ENCODE measurements at regions not wholly inside any gene's neighbourhood (a gene's known extent, or its start where the extent isn't known, plus 50 kb on each side); places are given as distances from the start of the nearest gene placed in this dataset.

DNA sequence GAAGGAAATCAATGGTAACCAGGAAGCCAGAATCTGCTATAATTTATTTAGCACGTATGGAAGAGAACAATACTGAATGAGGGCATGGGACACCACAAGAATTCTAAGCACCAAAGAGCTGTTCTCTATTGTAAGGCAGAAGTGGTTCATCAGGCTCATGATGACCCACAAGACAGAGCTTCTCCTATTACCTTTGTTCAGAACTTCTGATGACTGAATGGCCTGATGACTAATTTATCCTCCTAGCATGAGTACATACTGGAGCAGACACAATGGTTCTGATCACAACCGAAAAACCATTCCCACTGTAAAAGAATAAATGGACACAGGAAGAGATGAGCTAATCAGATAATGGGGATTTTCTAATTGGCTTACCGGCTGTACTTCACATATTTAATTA is 329.8 kb upstream of the PDE4D start:
- ChIA-PET RAD21 (ENCODE audit: unreplicated experiment) (no interaction called here), SMC1A (ENCODE audit: uncharacterized antibody, unreplicated experiment) (no interaction called here), CTCF (no interaction called here), POLR2A (no interaction called here)
- Histone ChIP-seq H4K20me1 (ENCODE audit: control insufficient read depth, insufficient read depth) (no peaks in the 10 kb centered on the region), H3K79me2 (ENCODE audit: control insufficient read depth, insufficient read depth, low read length) (no peaks in the 10 kb centered on the region), H3K4me1 (ENCODE audit: control insufficient read depth, insufficient read depth, low read length) (no peaks in the 10 kb centered on the region), H3K27me3 (replicated peaks in 1 of 2; ENCODE audit: control insufficient read depth in 2 of 2, insufficient read depth in 2 of 2, low read length in 1 of 2) (no peaks in the 10 kb centered on the region), H2AFZ (ENCODE audit: control insufficient read depth, low read depth, low read length) (no peak overlapping the region), H3K36me3 (ENCODE audit: control insufficient read depth in 2 of 2, insufficient read depth in 2 of 2, low read length in 1 of 2) (no peaks in the 10 kb centered on the region), H3K4me3 (no peak overlapping the region), H3K9me3 (replicated peaks; ENCODE audit: control insufficient read depth, insufficient read depth, low read length) (no peaks in the 10 kb centered on the region), H3K4me2 (ENCODE audit: control insufficient read depth, insufficient read depth) (no peak overlapping the region), H3K9ac (ENCODE audit: control insufficient read depth, insufficient read depth, low read length) (no peak overlapping the region), H3K27ac (ENCODE audit: control insufficient read depth, insufficient read depth) (no peak overlapping the region)
- no peak for FAIRE-seq
- intact Hi-C loops (cut with micrococcal nuclease; ENCODE audit: unreplicated experiment) (no loop called here), in situ Hi-C loops (cut with MboI) (no loop called here)
- no TSS peak for BruUV-seq (replicated peaks)
- WGBS (ENCODE audit: insufficient coverage, insufficient replicate concordance, low lambda C conversion rate, missing lambda C conversion rate), result 54% methylated on average over 3 of the region's 3 CpGs
- no peak for DNase-seq (ENCODE audit: low read depth, low spot score)
- no peak for ATAC-seq
- TF ChIP-seq, protein P1, sequence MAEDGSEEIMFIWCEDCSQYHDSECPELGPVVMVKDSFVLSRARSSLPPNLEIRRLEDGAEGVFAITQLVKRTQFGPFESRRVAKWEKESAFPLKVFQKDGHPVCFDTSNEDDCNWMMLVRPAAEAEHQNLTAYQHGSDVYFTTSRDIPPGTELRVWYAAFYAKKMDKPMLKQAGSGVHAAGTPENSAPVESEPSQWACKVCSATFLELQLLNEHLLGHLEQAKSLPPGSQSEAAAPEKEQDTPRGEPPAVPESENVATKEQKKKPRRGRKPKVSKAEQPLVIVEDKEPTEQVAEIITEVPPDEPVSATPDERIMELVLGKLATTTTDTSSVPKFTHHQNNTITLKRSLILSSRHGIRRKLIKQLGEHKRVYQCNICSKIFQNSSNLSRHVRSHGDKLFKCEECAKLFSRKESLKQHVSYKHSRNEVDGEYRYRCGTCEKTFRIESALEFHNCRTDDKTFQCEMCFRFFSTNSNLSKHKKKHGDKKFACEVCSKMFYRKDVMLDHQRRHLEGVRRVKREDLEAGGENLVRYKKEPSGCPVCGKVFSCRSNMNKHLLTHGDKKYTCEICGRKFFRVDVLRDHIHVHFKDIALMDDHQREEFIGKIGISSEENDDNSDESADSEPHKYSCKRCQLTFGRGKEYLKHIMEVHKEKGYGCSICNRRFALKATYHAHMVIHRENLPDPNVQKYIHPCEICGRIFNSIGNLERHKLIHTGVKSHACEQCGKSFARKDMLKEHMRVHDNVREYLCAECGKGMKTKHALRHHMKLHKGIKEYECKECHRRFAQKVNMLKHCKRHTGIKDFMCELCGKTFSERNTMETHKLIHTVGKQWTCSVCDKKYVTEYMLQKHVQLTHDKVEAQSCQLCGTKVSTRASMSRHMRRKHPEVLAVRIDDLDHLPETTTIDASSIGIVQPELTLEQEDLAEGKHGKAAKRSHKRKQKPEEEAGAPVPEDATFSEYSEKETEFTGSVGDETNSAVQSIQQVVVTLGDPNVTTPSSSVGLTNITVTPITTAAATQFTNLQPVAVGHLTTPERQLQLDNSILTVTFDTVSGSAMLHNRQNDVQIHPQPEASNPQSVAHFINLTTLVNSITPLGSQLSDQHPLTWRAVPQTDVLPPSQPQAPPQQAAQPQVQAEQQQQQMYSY (CRISPR knock-in tag; IDR thresholded peaks at IDR 0.05), result no peak
- TF ChIP-seq RB1 (IDR thresholded peaks at IDR 0.05; ENCODE audit: borderline replicate concordance) (no peak), MYB (IDR thresholded peaks at IDR 0.05; ENCODE audit: borderline replicate concordance, low read depth, low read length) (no peak), SREBF2 (IDR thresholded peaks at IDR 0.05; ENCODE audit: low read length) (no peak), MTA2 (IDR thresholded peaks at IDR 0.05; ENCODE audit: low read depth) (no peak), NR2C2 (IDR thresholded peaks at IDR 0.05; ENCODE audit: borderline replicate concordance, control insufficient read depth, insufficient read length, low read depth) (no peak), MYC (IDR thresholded peaks at IDR 0.05; ENCODE audit: insufficient read depth, insufficient read length, insufficient replicate concordance, low read length, severe bottlenecking) (no peak), BMI1 (IDR thresholded peaks at IDR 0.05; ENCODE audit: borderline replicate concordance) (no peak), ZNF217 (IDR thresholded peaks at IDR 0.05) (no peak), POLR2A (IDR thresholded peaks at IDR 0.05; ENCODE audit: low read depth, low read length) (no peak), ZNF207 (IDR thresholded peaks at IDR 0.05; ENCODE audit: borderline replicate concordance) (no peak), TBL1XR1 (IDR thresholded peaks at IDR 0.05; ENCODE audit: low read depth, low read length) (no peak), MTA3 (IDR thresholded peaks at IDR 0.05; ENCODE audit: borderline replicate concordance, low read length) (no peak)
- TF ChIP-seq, protein P2, sequence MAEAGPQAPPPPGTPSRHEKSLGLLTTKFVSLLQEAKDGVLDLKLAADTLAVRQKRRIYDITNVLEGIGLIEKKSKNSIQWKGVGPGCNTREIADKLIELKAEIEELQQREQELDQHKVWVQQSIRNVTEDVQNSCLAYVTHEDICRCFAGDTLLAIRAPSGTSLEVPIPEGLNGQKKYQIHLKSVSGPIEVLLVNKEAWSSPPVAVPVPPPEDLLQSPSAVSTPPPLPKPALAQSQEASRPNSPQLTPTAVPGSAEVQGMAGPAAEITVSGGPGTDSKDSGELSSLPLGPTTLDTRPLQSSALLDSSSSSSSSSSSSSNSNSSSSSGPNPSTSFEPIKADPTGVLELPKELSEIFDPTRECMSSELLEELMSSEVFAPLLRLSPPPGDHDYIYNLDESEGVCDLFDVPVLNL (IDR thresholded peaks at IDR 0.05; ENCODE audit: low read depth, low read length), result no peak
- TF ChIP-seq, protein P3, sequence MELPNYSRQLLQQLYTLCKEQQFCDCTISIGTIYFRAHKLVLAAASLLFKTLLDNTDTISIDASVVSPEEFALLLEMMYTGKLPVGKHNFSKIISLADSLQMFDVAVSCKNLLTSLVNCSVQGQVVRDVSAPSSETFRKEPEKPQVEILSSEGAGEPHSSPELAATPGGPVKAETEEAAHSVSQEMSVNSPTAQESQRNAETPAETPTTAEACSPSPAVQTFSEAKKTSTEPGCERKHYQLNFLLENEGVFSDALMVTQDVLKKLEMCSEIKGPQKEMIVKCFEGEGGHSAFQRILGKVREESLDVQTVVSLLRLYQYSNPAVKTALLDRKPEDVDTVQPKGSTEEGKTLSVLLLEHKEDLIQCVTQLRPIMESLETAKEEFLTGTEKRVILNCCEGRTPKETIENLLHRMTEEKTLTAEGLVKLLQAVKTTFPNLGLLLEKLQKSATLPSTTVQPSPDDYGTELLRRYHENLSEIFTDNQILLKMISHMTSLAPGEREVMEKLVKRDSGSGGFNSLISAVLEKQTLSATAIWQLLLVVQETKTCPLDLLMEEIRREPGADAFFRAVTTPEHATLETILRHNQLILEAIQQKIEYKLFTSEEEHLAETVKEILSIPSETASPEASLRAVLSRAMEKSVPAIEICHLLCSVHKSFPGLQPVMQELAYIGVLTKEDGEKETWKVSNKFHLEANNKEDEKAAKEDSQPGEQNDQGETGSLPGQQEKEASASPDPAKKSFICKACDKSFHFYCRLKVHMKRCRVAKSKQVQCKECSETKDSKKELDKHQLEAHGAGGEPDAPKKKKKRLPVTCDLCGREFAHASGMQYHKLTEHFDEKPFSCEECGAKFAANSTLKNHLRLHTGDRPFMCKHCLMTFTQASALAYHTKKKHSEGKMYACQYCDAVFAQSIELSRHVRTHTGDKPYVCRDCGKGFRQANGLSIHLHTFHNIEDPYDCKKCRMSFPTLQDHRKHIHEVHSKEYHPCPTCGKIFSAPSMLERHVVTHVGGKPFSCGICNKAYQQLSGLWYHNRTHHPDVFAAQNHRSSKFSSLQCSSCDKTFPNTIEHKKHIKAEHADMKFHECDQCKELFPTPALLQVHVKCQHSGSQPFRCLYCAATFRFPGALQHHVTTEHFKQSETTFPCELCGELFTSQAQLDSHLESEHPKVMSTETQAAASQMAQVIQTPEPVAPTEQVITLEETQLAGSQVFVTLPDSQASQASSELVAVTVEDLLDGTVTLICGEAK (IDR thresholded peaks at IDR 0.05; ENCODE audit: borderline replicate concordance), result no peak
- TF ChIP-seq, protein P4, sequence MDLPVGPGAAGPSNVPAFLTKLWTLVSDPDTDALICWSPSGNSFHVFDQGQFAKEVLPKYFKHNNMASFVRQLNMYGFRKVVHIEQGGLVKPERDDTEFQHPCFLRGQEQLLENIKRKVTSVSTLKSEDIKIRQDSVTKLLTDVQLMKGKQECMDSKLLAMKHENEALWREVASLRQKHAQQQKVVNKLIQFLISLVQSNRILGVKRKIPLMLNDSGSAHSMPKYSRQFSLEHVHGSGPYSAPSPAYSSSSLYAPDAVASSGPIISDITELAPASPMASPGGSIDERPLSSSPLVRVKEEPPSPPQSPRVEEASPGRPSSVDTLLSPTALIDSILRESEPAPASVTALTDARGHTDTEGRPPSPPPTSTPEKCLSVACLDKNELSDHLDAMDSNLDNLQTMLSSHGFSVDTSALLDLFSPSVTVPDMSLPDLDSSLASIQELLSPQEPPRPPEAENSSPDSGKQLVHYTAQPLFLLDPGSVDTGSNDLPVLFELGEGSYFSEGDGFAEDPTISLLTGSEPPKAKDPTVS (IDR thresholded peaks at IDR 0.05; ENCODE audit: low read depth, low read length), result no peak
